ENCODE measurements at regions not wholly inside any gene's neighbourhood (a gene's known extent, or its start where the extent isn't known, plus 50 kb on each side); places are given as distances from the start of the nearest gene placed in this dataset.

- TF ChIP-seq CTCF (conservative IDR thresholded peaks at IDR 0.05; ENCODE audit: low read depth in 2 of 2) (no peak), EZH2 (IDR thresholded peaks at IDR 0.05; ENCODE audit: low read depth, unreplicated experiment) (no peak), NANOG (IDR thresholded peaks at IDR 0.05; ENCODE audit: borderline replicate concordance) (no peak), POLR2AphosphoS5 (IDR thresholded peaks at IDR 0.05; ENCODE audit: low read depth) (no peak), REST (IDR thresholded peaks at IDR 0.05; ENCODE audit: unreplicated experiment) (no peak), EZH2phosphoT487 (IDR thresholded peaks at IDR 0.05; ENCODE audit: unreplicated experiment) (no peak), JUNB (IDR thresholded peaks at IDR 0.05; ENCODE audit: unreplicated experiment) (no peak), STAT1 (IDR thresholded peaks at IDR 0.05; ENCODE audit: unreplicated experiment) (no peak), CREB1 (CRISPR knock-in tag; IDR thresholded peaks at IDR 0.05; ENCODE audit: low read depth) (no peak)
Observed at GRCh38 chr2:205868053-205868452, 185.8 kb downstream of the NRP2 start.

Data from GM23338 (cell line).